Stimulated activated CD4-positive, alpha-beta T cell treated with anti-CD3 and anti-CD28 coated beads, Interleukin-2, amount 100 ng/mL, for 4 hours (primary cell): ENCODE measurements at regions not wholly inside any gene's neighbourhood (a gene's known extent, or its start where the extent isn't known, plus 50 kb on each side); places are given as distances from the start of the nearest gene placed in this dataset.
"Not testable (repeated sequence)": the region's sequence is repeated elsewhere in the genome, so short reads cannot be mapped to it uniquely, and the experiment has no call there.

Source experiments
- DNase-seq: peaks from one replicate; pipeline ENCODE4 v3.0.0-alpha.2; 2020; ENCODE audit warnings: low read depth

- no peak for DNase-seq
Measured at GRCh38 chr20:60762386-60762785, 489.7 kb upstream of the CDH4 start.

GRCh38 chr20:60764328-60764727 is 487.7 kb upstream of the CDH4 start:
- DNase-seq: no peak

GRCh38 chr20:60764771-60765170 is 487.3 kb upstream of the CDH4 start:
- no peak for DNase-seq

GRCh38 chr20:60765821-60766403 is 486.1 kb upstream of the CDH4 start:
- DNase-seq: no peak

- no peak for DNase-seq
Measured at GRCh38 chr20:60768216-60768615, 483.8 kb upstream of the CDH4 start.

- DNase-seq: no peak
Measured at GRCh38 chr20:60780388-60781025, 471.6 kb upstream of the CDH4 start.

GRCh38 chr20:60782959-60783625 is 469.0 kb upstream of the CDH4 start:
- no peak for DNase-seq

GRCh38 chr20:60785301-60785700 is 466.8 kb upstream of the CDH4 start:
- no peak for DNase-seq

- DNase-seq: no peak
Measured at GRCh38 chr20:60785785-60786184, 466.3 kb upstream of the CDH4 start.

GRCh38 chr20:60786686-60787217 is 465.3 kb upstream of the CDH4 start:
- no peak for DNase-seq

GRCh38 chr20:60787276-60787675 is 464.8 kb upstream of the CDH4 start:
- no peak for DNase-seq

GRCh38 chr20:60788070-60788469 is 464.0 kb upstream of the CDH4 start:
- DNase-seq: no peak

- no peak for DNase-seq
Measured at GRCh38 chr20:60789399-60789798, 462.7 kb upstream of the CDH4 start.

- not testable (repeated sequence) for DNase-seq
Measured at GRCh38 chr20:60790339-60790738, 461.7 kb upstream of the CDH4 start.

- DNase-seq: no peak
Measured at GRCh38 chr20:60791823-60792222, 460.2 kb upstream of the CDH4 start.

GRCh38 chr20:60792941-60793340 is 459.1 kb upstream of the CDH4 start:
- no peak for DNase-seq

- no peak for DNase-seq
Measured at GRCh38 chr20:60794674-60795073, 457.4 kb upstream of the CDH4 start.

- no peak for DNase-seq
Measured at GRCh38 chr20:60795651-60796050, 456.4 kb upstream of the CDH4 start.

GRCh38 chr20:60800185-60800584 is 451.9 kb upstream of the CDH4 start:
- DNase-seq: no peak

- no peak for DNase-seq
Measured at GRCh38 chr20:60802676-60803075, 449.4 kb upstream of the CDH4 start.

- DNase-seq: no peak
Measured at GRCh38 chr20:60803335-60804055, 448.6 kb upstream of the CDH4 start.

- no peak for DNase-seq
Measured at GRCh38 chr20:60804240-60804917, 447.7 kb upstream of the CDH4 start.
